GM12801 (cell line): ENCODE measurements at regions not wholly inside any gene's neighbourhood (a gene's known extent, or its start where the extent isn't known, plus 50 kb on each side); places are given as distances from the start of the nearest gene placed in this dataset.

Source experiments
- CTCF ChIP-seq: IDR thresholded peaks from one replicate; pipeline ENCODE4 v1.5.1; 2011; ENCODE audit warnings: control low read depth; ENCODE audit not compliant: insufficient read length; ENCODE audit errors: extremely low read depth

- TF ChIP-seq CTCF: no peak
Measured at GRCh38 chr21:27462726-27463125, 495.8 kb upstream of the ADAMTS5 start.

GRCh38 chr21:27454234-27454633, 487.3 kb upstream of the ADAMTS5 start:
- TF ChIP-seq CTCF: no peak

- TF ChIP-seq CTCF: no peak
Measured at GRCh38 chr21:27451116-27451515, 484.2 kb upstream of the ADAMTS5 start.

- no peak for TF ChIP-seq CTCF
Measured at GRCh38 chr21:27450216-27450615, 483.3 kb upstream of the ADAMTS5 start.

GRCh38 chr21:27448960-27449359, 482.1 kb upstream of the ADAMTS5 start:
- TF ChIP-seq CTCF: no peak

- TF ChIP-seq CTCF: no peak
Measured at GRCh38 chr21:27447843-27448242, 481.0 kb upstream of the ADAMTS5 start.

- no peak for TF ChIP-seq CTCF
Measured at GRCh38 chr21:27429710-27430341, 462.9 kb upstream of the ADAMTS5 start.
